Smooth muscle cell (in vitro differentiated cells): ENCODE measurements at regions not wholly inside any gene's neighbourhood (a gene's known extent, or its start where the extent isn't known, plus 50 kb on each side); places are given as distances from the start of the nearest gene placed in this dataset.
A peak's percentile ranks its signal among the peaks of the same experiment; 100 is the strongest.

Experiments
- DNase-seq: peaks from one replicate; lab custom pipeline; 2025; ENCODE audit not compliant: unreplicated experiment; lab: John Stamatoyannopoulos, UW
- H2AFZ ChIP-seq: fragments of 200-600 bp; sonication (generic); 2 replicates; pipeline ENCODE4 v1.6.0; 2016; ENCODE audit warnings: antibody characterized with exemption, low read depth, mild to moderate bottlenecking
- H3F3A ChIP-seq: fragments of 200-600 bp; sonication (generic); 2 replicates; pipeline ENCODE4 v1.6.0; 2017; ENCODE audit warnings: antibody characterized with exemption, low read depth
- H3K27ac ChIP-seq: fragments of 200-600 bp; sonication (generic); 2 replicates; pipeline ENCODE4 v1.5.1; 2016; ENCODE audit warnings: low read depth, mild to moderate bottlenecking
- H3K27me3 ChIP-seq: fragments of 200-600 bp; sonication (generic); 2 replicates; pipeline ENCODE4 v1.6.1; 2016; ENCODE audit warnings: low read depth, mild to moderate bottlenecking
- H3K36me3 ChIP-seq: fragments of 200-600 bp; sonication (generic); 2 replicates; pipeline ENCODE4 v1.5.1; 2016; ENCODE audit warnings: low read depth
- H3K4me1 ChIP-seq: fragments of 200-600 bp; sonication (generic); 2 replicates; pipeline ENCODE4 v1.5.1; 2016; ENCODE audit warnings: low read depth
- H3K4me2 ChIP-seq: fragments of 200-600 bp; sonication (generic); 2 replicates; pipeline ENCODE4 v1.6.0; 2016; ENCODE audit warnings: mild to moderate bottlenecking
- H3K4me3 ChIP-seq: fragments of 200-600 bp; sonication (generic); 2 replicates; pipeline ENCODE4 v1.5.1; 2016; ENCODE audit warnings: mild to moderate bottlenecking
- H3K79me2 ChIP-seq: fragments of 200-600 bp; sonication (generic); 2 replicates; pipeline ENCODE4 v1.6.0; 2016; ENCODE audit warnings: low read depth, mild to moderate bottlenecking
- H3K9ac ChIP-seq: fragments of 200-600 bp; sonication (generic); 2 replicates; pipeline ENCODE4 v1.6.0; 2016; ENCODE audit warnings: low read depth
- H3K9me3 ChIP-seq: fragments of 200-600 bp; sonication (generic); replicated peaks from 2 replicates; pipeline ENCODE4 v1.5.1; 2016; ENCODE audit warnings: low read depth
- H4K20me1 ChIP-seq: fragments of 200-600 bp; sonication (generic); 2 replicates; pipeline ENCODE4 v1.6.0; 2016; ENCODE audit warnings: low read depth
- CTCF ChIP-seq: fragments of 200-600 bp; sonication (generic); IDR thresholded peaks from 2 replicates; pipeline ENCODE4 v1.5.1; 2017; ENCODE audit warnings: borderline replicate concordance, mild to moderate bottlenecking, antibody characterized with exemption; ENCODE audit not compliant: insufficient read depth, poor library complexity, severe bottlenecking
- WGBS: methylation state at CpG from one replicate; pipeline ENCODE4 v1.1.7; 2016; ENCODE audit warnings: low lambda C conversion rate; 5-methylcytosine and 5-hydroxymethylcytosine counted together

DNA sequence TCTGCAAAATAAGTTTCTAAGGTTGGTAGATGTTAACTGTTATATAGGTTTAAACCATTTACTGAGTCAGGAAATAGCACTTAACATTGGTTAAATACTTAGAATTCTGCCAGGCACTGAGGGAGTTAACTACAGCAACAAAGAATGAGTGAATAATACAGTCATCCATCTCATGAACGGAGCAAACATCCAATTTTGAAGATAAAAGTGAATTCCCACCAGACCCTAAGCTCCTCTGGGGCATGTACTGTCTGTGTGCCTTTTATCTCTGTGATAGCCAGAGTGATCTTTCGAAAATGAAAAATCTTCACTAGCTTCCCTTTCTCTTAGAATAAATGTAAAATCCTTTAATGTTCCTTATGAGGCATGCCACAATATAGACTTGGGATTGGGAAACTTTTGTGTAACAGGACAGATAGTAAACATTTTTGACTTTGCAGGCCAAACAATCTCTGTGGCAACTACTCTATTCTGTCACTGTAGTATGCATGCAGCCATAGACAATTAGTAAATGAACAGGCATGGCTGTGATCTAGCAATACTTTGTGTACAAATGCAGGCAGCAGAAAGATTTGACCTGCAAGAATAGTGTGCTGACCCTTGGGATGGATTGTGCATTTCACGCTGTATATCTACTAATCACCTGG lies 294.5 kb upstream of the LMCD1 start:
- no peak for DNase-seq

DNA sequence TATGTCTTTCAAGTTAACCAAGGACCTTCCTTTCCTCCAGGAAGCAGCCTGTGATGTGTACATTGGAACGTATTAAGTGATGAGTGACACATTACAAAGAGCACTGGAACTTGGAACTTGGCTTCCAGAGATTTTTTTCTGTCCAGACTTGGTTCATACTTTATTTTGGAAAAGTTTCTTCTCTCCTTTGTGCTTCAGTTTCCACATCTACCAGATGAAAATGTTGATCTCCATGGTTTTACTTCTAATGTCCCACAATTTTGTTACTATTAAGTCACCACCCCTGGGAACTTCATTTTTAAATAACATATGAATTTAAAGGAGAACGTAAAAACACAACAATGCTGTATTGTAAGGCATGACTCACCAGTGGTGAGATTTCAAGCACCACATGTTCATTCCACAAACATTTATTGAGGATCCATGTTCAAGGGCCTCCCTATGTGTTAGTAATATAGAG lies 290.7 kb upstream of the LMCD1 start:
- H3K4me3 ChIP-seq = no peak overlapping the region
- H3K9ac ChIP-seq = no peak overlapping the region
- H4K20me1 ChIP-seq = no peaks in the 10 kb centered on the region
- peak overlapping the region; percentile 46 for H3K4me2 ChIP-seq
- H3K4me1 ChIP-seq = peaks cover 4% of the 10 kb centered on the region
- H2AFZ ChIP-seq = no peak overlapping the region
- H3K27ac ChIP-seq = peak overlapping the region; percentile 34
- H3F3A ChIP-seq = peaks cover 8% of the 10 kb centered on the region
- WGBS = 21% methylated on average over 2 of the region's 2 CpGs
- H3K79me2 ChIP-seq = no peaks in the 10 kb centered on the region
- H3K9me3 ChIP-seq = no peaks in the 10 kb centered on the region
- no peaks in the 10 kb centered on the region for H3K27me3 ChIP-seq
- DNase-seq = no peak
- H3K36me3 ChIP-seq = no peaks in the 10 kb centered on the region
- no peak for TF ChIP-seq CTCF

More for the DNA sequence above, 294.5 kb upstream of the LMCD1 start:
- Histone ChIP-seq H3K27me3 (no peaks in the 10 kb centered on the region), H3K79me2 (no peaks in the 10 kb centered on the region), H3K4me2 (peak overlapping the region; percentile 34), H3K27ac (peak overlapping the region; percentile 64), H3F3A (peaks cover 15% of the 10 kb centered on the region), H3K4me3 (no peak overlapping the region), H3K4me1 (peaks cover 8% of the 10 kb centered on the region), H3K9ac (no peak overlapping the region), H3K36me3 (no peaks in the 10 kb centered on the region), H3K9me3 (no peaks in the 10 kb centered on the region), H2AFZ (peak overlapping the region; percentile 51), H4K20me1 (no peaks in the 10 kb centered on the region)
- no peak for TF ChIP-seq CTCF
- WGBS = 37% methylated on average over 3 of the region's 3 CpGs

DNA sequence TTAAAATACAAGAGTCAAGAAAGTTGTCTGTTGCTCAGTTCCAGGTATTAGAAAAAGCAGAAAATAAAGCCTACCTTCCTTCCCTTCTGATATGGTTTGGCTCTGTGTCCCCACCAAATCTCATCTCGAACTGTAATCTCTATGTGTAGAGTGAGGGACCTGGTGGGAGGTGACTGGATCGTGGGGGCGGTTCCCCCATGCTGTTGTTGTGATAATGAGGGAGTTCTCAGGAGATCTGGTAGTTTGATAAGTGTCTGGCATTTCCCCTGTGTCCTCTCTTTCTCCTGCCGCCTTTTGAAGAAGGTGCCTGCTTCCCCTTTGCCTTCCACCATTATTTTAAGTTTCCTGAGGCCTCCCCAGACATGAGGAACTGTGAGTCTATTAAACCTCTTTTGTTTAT lies 288.8 kb upstream of the LMCD1 start:
- H3K9me3 ChIP-seq = no peaks in the 10 kb centered on the region
- no peaks in the 10 kb centered on the region for H3K36me3 ChIP-seq
- H3K4me1 ChIP-seq = no peaks in the 10 kb centered on the region
- no peaks in the 10 kb centered on the region for H4K20me1 ChIP-seq
- H3K4me3 ChIP-seq = no peak overlapping the region
- TF ChIP-seq CTCF = no peak
- H3K27ac ChIP-seq = no peak overlapping the region
- WGBS = 72% methylated on average over 4 of the region's 4 CpGs
- DNase-seq = no peak
- H2AFZ ChIP-seq = no peak overlapping the region
- no peaks in the 10 kb centered on the region for H3K79me2 ChIP-seq
- no peak overlapping the region for H3K4me2 ChIP-seq
- H3K27me3 ChIP-seq = no peaks in the 10 kb centered on the region
- no peaks in the 10 kb centered on the region for H3F3A ChIP-seq
- H3K9ac ChIP-seq = no peak overlapping the region

- no peaks in the 10 kb centered on the region for H3F3A ChIP-seq
- no peak for TF ChIP-seq CTCF
- no peaks in the 10 kb centered on the region for H3K27me3 ChIP-seq
- no peak for DNase-seq
- no peak overlapping the region for H3K9ac ChIP-seq
- WGBS = 100% methylated on average over 1 of the region's 1 CpG
- no peaks in the 10 kb centered on the region for H4K20me1 ChIP-seq
- no peaks in the 10 kb centered on the region for H3K9me3 ChIP-seq
- H3K4me2 ChIP-seq = no peak overlapping the region
- no peaks in the 10 kb centered on the region for H3K79me2 ChIP-seq
- H3K4me3 ChIP-seq = no peak overlapping the region
- H3K36me3 ChIP-seq = no peaks in the 10 kb centered on the region
- H2AFZ ChIP-seq = no peak overlapping the region
- no peaks in the 10 kb centered on the region for H3K4me1 ChIP-seq
- no peak overlapping the region for H3K27ac ChIP-seq
These were observed 288.3 kb upstream of the LMCD1 start for GRCh38 chr3:8213286-8213685.
